ENCODE measurements at regions not wholly inside any gene's neighbourhood (a gene's known extent, or its start where the extent isn't known, plus 50 kb on each side); places are given as distances from the start of the nearest gene placed in this dataset.

- TF ChIP-seq CTCF (IDR thresholded peaks at IDR 0.05): no peak
- Histone ChIP-seq H3K27me3 (no peaks in the 10 kb centered on the region), H3K4me3 (no peak overlapping the region), H3K4me1 (peaks cover 0 to 10% of the 10 kb centered on the region in 2 donors), H3K36me3 (no peaks in the 10 kb centered on the region), H3K27ac (no peak overlapping the region), H3K9me3 (no peaks in the 10 kb centered on the region)
- ATAC-seq (no peak), DNase-seq (peak in 1 of 4 donors; percentile 12)
- intact Hi-C loops (cut with DNase I): no loop called here
Measured at GRCh38 chr16:86088816-86089215, 189.9 kb downstream of the IRF8 start.

GRCh38 chr16:86089334-86089900 lies 190.5 kb downstream of the IRF8 start:
- H3K36me3 ChIP-seq: no peaks in the 10 kb centered on the region
- H3K4me1 ChIP-seq: peaks cover 0 to 10% of the 10 kb centered on the region in 2 donors
- DNase-seq (peak in 1 of 4 donors; percentile 27), ATAC-seq (no peak)
- no peak overlapping the region for H3K4me3 ChIP-seq
- no peak for TF ChIP-seq CTCF (IDR thresholded peaks at IDR 0.05)
- H3K27me3 ChIP-seq: no peaks in the 10 kb centered on the region
- no peak overlapping the region for H3K27ac ChIP-seq
- intact Hi-C loops (cut with DNase I): no loop called here
- H3K9me3 ChIP-seq: no peaks in the 10 kb centered on the region

DNA sequence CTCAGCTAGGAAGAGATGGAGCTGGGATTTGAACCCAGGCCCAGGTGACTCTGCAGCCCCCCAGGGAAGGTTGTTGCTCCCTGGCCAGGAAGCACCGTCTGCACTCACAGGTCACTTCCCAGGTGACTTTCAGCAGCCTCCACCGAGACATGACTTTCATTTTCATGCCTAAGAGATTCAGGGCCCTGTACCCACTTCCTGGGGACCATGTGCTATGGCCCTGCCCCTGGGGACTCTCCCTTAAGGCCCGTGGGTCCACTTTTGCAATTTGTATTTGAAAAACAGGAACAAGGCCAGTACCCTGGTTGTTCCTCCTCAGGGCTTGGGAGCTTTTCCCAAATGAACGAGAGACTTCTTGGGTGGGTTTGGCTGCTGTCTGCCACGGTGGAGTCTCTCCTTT lies 191.0 kb downstream of the IRF8 start:
- intact Hi-C loops (cut with DNase I): no loop called here
- peaks cover 0 to 10% of the 10 kb centered on the region in 2 donors for H3K4me1 ChIP-seq
- H3K9me3 ChIP-seq: no peaks in the 10 kb centered on the region
- H3K27ac ChIP-seq: no peak overlapping the region
- DNase-seq: peak in 1 of 4 donors; percentile 4
- no peaks in the 10 kb centered on the region for H3K27me3 ChIP-seq
- no peak for ATAC-seq
- TF ChIP-seq CTCF (IDR thresholded peaks at IDR 0.05): no peak
- no peak overlapping the region for H3K4me3 ChIP-seq
- H3K36me3 ChIP-seq: no peaks in the 10 kb centered on the region

DNA sequence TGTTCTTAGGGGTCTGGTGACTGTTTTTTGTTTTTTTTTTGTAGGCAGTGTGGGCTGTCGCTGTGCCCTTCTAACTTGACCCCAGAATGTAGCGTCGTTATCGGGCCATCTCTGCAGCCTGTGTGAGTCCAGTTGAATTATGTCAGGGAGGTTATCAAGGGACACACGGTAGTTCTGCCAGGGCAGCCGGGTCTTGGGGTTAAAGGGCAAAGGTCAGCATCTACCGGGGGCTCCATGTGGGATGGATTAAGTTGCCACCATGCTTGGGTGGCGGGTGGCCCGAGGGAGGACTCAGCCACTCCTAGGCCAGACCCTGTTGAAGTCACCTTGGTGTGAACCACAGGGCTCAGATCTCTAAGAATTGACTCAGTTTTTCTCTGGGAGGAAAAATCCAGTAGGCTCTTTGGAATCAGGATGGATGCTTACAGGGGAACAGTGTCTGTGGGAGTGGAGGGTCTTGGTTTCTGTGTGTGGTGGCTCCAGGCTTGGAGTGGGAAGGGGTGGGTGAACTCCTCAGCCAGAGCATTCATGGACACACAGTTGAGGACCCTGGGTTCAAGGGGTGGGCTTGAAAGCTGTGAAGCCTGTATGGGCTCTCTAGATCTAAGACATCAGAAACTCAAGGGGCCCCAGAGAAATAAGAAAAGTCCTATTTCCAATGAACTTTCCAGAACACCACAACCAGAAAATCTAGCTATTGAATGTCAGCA lies 191.7 kb downstream of the IRF8 start:
- Histone ChIP-seq H3K4me3 (no peak overlapping the region), H3K4me1 (peaks cover 0 to 7% of the 10 kb centered on the region in 2 donors), H3K9me3 (no peaks in the 10 kb centered on the region), H3K27me3 (no peaks in the 10 kb centered on the region), H3K36me3 (no peaks in the 10 kb centered on the region), H3K27ac (no peak overlapping the region)
- intact Hi-C loops (cut with DNase I): no loop called here
- DNase-seq (peak in 1 of 4 donors; percentile 26), ATAC-seq (no peak)
- TF ChIP-seq CTCF (IDR thresholded peaks at IDR 0.05): no peak

DNA sequence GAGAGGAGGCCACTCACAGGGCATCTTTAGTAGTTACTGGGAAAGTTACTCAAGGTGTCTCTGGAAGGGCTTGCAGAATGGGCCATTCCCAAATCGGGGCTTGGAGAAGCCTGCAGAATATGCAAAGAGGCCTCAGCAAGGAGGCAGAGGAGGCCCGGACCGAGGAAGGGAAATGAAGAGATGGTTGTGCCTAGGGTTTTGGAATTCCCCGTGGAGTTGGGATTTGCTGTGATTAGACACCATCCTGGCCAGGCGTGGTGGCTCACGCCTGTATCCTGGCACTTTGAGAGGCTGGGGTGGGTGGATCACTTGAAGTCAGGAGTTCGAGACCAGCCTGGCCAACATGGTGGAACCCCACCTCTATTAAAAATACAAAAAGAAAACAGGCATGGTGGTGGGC lies 193.0 kb downstream of the IRF8 start:
- no peaks in the 10 kb centered on the region for H3K27me3 ChIP-seq
- DNase-seq: peak in 1 of 4 donors; percentile 13
- intact Hi-C loops (cut with DNase I): no loop called here
- no peak for TF ChIP-seq CTCF (IDR thresholded peaks at IDR 0.05)
- no peak overlapping the region for H3K4me3 ChIP-seq
- H3K4me1 ChIP-seq: peaks cover 0 to 7% of the 10 kb centered on the region in 2 donors
- ATAC-seq: no peak
- no peak overlapping the region for H3K27ac ChIP-seq
- H3K9me3 ChIP-seq: no peaks in the 10 kb centered on the region
- H3K36me3 ChIP-seq: no peaks in the 10 kb centered on the region
